SHP77 (cell line): ENCODE measurements at regions not wholly inside any gene's neighbourhood (a gene's known extent, or its start where the extent isn't known, plus 50 kb on each side); places are given as distances from the start of the nearest gene placed in this dataset.

Experiments
- DNase-seq, 2 experiments: peaks; one replicate each; lab custom pipeline; 2025; lab: John Stamatoyannopoulos, UW

DNA sequence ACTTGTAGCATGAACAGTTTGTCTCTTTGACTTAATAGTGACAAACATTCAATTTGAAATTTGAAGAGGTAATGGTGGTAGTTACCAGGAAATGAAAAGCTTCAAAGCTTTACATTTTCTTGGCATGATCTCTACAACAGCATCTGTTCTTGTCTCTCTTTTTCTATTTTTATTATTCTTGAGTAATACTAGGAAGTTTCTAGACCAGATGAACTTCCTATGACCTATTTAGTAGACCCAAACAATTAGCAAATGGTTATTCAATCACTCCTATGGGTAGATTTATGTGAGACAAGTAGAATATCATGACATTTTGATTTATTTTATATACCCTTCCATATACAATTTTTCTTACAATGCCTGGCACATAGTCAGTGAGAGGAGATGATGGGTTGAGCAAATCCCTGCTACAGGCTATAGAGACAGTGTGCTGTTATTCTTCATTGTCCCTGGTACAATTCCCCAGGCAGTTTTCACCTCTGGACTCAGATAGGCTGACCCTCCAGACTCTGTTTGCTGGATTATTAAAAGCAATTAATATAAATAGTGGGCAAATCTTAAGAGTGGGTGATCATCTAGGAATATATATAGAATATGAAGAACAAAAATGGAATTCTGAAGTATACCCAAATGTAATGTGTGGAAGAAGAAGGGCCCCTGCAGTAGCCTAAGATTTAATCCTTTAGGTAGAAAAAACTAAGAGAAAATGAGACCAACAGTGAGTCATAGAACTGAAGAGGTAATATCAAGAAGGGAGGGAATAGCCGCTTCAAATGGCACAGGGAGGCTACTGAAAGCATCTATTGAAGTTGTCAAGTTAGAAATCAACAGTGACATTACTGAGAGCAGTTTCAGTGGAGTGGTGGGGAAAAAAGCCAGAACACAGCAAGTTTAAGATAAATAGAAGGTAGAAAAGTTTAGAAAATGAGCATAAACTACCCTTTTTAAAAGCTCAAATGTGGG lies 512.0 kb downstream of the FOXG1 start:
- DNase-seq: no peak

- no peak for DNase-seq
Measured at GRCh38 chr14:29282169-29282568, 515.6 kb downstream of the FOXG1 start.

GRCh38 chr14:29290441-29290840 lies 523.9 kb downstream of the FOXG1 start:
- no peak for DNase-seq

DNA sequence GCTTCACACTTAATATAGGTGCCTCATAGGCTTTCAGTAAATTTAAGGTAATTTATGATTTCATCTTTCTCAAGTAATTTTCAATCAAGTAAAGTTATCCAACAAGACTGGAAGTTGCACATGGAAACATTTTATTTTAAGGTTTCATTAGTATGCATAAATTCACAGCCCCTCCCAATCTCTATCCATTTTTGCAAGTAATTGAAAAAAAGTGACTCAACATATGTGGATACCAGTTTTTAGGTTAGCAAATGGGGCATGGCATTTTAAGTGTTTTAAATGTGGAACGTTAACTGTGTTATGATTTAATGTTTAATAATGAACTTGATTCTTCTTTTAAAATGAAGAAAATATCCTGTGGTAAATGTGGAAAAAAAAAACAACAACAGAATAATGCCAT lies 532.8 kb downstream of the FOXG1 start:
- no peak for DNase-seq

DNA sequence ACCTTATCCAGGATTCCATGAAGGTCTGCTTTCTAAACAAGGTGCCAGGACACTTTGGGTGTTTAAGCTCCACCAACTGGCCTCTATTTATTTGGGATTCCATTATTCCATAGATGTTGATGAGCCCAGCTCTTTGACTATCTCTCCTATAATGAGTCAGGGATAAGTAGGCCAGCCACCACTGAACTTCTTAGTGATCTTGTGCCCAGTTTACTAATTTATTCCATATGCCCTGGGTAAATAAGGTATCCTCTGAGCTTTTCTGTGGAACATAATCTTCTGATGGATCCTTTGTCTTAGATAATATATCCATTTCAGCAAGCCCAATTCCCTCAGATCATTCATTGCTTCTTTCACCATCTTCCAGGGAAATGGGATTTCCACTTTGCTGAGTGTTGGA lies 535.0 kb downstream of the FOXG1 start:
- DNase-seq: no peak

DNA sequence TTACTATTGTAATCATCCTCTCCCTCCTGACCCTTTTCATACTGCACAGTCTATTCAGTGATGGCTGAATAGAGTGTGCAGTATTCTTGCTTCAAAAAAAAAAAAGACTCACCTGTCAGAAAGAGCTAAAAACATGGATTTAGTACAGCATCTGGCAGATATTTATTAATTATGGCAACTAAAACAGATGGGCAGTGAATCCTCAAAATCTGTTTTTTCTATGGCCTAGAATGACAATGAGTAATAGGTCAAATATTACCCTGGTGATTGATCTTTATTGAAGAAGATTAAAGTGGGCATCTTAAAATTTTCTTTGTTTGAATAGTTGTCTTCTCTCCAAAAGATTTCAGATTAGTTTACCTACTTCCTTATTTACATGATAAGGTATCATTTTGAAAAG lies 543.6 kb downstream of the FOXG1 start:
- DNase-seq: no peak

GRCh38 chr14:29310757-29311156 lies 544.2 kb downstream of the FOXG1 start:
- DNase-seq: no peak

DNA sequence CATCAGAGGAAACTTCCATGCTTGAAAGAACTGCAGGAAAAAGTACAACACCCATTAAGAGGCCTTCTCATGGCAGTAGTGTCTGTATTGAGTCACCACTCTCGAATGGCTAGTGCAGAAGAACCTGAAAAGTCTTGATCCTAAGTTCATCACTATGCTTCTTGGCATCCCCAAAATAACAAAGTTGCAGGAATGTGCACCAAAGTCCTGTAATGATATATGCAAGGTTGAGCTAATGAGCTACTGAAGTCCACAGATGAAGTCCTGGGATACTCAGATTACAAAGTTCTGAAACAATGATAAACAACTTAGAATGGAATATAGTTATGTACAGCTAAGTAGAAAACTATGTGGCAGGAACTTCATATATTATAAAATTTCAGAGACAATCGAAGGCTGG lies 545.4 kb downstream of the FOXG1 start:
- DNase-seq: no peak

- no peak for DNase-seq
Measured at GRCh38 chr14:29316936-29317335, 550.3 kb downstream of the FOXG1 start.

- DNase-seq: no peak
Measured at GRCh38 chr14:29317423-29317822, 550.8 kb downstream of the FOXG1 start.

GRCh38 chr14:29320286-29320685 lies 553.7 kb downstream of the FOXG1 start:
- no peak for DNase-seq

- DNase-seq: no peak
Measured at GRCh38 chr14:29321646-29322045, 555.1 kb downstream of the FOXG1 start.

- no peak for DNase-seq
Measured at GRCh38 chr14:29339494-29340172, 573.0 kb downstream of the FOXG1 start.

- no peak for DNase-seq
Measured at GRCh38 chr14:29348504-29348903, 579.1 kb downstream of the PRKD1 start.

GRCh38 chr14:29350496-29350895 lies 577.2 kb downstream of the PRKD1 start:
- no peak for DNase-seq

GRCh38 chr14:29351996-29352705 lies 575.5 kb downstream of the PRKD1 start:
- no peak for DNase-seq

DNA sequence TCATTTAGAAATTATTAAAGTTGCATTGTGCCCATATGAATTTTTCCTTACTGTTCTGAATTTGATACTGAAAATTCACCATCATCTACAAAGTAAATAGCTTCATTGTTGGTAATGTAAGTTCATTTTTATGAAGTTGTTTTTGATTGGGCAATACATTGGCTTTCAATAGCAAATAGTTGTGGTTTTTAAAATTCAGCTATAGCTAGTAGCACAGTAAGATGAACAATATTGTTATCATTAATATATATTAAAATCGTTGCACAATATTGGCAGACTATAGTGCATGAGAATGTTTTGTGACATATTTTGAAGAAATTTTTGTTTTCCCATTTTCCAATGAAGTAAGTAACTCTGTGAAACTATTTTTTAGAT lies 575.0 kb downstream of the PRKD1 start:
- no peak for DNase-seq

DNA sequence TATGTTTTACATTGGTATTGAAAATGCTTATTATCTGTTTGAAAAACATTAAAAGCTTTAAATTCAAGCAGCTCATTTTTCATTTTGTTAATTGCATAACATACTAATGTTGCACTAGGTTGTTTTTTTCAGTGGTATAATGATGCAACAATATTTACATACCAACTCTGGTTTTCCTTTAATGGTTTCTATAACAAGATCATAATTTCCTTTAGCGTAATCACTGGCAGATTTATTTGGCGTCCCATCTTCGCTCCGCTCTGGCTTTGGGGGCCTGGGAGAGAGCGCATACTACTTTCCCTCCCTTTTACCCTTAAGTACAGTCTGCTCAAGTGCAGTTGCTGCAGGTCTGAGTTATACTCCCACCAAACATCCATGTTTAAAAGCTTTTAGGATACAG lies 574.1 kb downstream of the PRKD1 start:
- no peak for DNase-seq

DNA sequence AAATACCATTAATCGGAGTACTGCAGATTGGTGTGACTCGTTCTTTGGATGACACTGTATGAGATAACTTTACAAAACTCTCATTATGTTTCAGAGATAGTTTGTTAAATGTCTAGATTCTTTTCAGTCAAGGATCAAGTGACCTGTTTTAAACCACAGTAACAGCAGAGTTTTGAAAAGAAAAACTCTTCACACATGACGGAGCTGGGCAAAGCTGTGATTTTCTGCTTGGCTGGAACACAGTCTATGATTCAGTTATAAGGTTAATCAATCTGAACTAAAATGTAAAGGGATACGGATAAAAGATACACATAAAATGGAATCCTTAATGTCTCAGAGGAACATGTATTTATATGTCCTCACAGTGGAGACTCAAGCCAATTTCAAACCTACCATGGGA lies 573.2 kb downstream of the PRKD1 start:
- DNase-seq: no peak

DNA sequence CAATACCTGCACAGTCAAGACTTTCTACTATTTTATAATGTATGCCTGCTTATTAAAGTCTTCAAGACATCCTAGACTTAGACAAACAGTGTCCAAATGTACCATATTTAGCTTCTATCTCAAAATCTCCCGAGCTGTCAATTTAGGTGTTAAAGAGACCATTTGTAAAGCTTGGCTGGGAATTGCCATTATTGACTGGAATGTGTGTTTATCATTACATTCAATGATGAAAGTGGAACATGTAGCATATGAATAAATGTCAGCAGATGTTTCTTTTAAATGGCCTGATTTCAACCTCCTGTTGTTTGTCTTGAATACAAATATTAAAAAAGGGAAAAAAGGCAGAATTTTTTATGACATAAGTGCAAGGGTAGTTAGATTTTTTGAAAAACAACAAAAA lies 572.3 kb downstream of the PRKD1 start:
- no peak for DNase-seq

DNA sequence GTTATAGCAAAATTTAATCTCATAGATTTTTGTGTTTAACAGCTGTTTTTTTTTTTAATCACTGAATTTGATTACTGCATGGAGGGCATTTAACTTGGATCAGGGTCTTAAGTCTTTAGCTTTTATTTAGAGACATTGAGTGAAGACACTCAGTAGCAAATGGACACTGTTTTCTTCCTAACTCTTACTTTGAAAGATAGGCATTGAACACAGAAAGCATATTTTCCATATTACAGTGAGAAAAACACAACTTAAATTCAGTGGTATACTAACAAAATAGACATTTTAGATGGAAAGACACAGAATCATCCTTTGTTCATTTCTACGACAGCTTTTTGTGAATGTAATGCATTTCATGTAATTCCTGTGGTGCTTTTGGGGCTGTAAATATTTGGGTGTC lies 571.8 kb downstream of the PRKD1 start:
- no peak for DNase-seq

GRCh38 chr14:29360656-29361055 lies 567.0 kb downstream of the PRKD1 start:
- no peak for DNase-seq

DNA sequence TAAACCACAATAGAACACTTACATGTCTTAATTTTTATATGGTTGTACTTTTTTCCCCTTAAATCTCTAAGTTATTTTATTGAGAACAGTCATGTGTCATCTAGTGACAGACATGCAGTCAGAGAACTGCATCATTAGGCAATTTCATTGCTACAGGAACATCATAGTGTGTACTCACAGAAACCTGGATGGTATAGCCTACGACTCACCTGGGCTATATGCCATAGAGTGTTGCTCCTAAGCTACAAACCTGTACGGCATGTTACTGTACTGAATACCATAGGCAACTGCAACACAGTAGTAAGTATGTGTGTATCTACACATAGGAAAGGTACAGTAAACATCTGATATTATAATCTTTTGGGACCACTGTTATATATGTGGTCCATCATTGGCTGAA lies 557.6 kb downstream of the PRKD1 start:
- no peak for DNase-seq
